HepG2 (cell line): ENCODE measurements at regions not wholly inside any gene's neighbourhood (a gene's known extent, or its start where the extent isn't known, plus 50 kb on each side); places are given as distances from the start of the nearest gene placed in this dataset.

Source experiments
- ATAC-seq: fragments of 200-7000 bp; cut with Tn5 transposase; 3 replicates; pipeline ENCODE4 v1.9.1; 2020; ENCODE audit warnings: mild to moderate bottlenecking, moderate library complexity
- BruUV-seq: library from RNA; stranded (reverse); fragments of 400-500 nt; replicated peaks from 2 replicates; lab custom pipeline; 2021; lab: Mats Ljungman, UMichigan
- CTCF ChIA-PET: fragments of 300-600 bp; formaldehyde crosslinking; extraction: SDS; loops from one replicate; lab custom pipeline; 2021; ENCODE audit warnings: low total read pairs, inconsistent platforms, low intra/inter-chr PET ratio; lab: Yijun Ruan, JAX
- POLR2A ChIA-PET: fragments of 350-600 bp; sonication (Branson Sonifier 250); formaldehyde crosslinking; loops from one replicate; lab custom pipeline; 2020; ENCODE audit warnings: antibody characterized with exemption, inconsistent platforms; lab: Yijun Ruan, JAX
- DNase-seq: peaks from one replicate; pipeline ENCODE4 v3.0.0-alpha.2; 2015; ENCODE audit warnings: low spot score
- FAIRE-seq: peaks from 3 replicates; lab custom pipeline; 2011; peaks lifted over from hg19 to GRCh38; lab: Jason Lieb, UNC
- H2AFZ ChIP-seq: one replicate; pipeline ENCODE4 v1.6.1; 2011; ENCODE audit warnings: low read length, inconsistent platforms
- H3K27ac ChIP-seq: fragments of 300-600 bp; 3 replicates; pipeline ENCODE4 v1.8.0; 2011; ENCODE audit warnings: mixed run types, mild to moderate bottlenecking, mixed read lengths, low read length, inconsistent platforms; ENCODE audit not compliant: insufficient read depth; ENCODE audit errors: extremely low read length
- H3K27me3 ChIP-seq, 2 experiments: fragments of 200-600 bp in 1 of 2; 2 replicates in 1 of 2; 3 replicates in 1 of 2; pipeline versions ENCODE4 v1.6.0 to v1.8.0; 2011; ENCODE audit warnings: low read length in 2 of 2, mild to moderate bottlenecking in 2 of 2, moderate library complexity in 2 of 2, inconsistent platforms in 1 of 2; ENCODE audit not compliant: insufficient read depth in 2 of 2, control insufficient read depth in 1 of 2
- H3K36me3 ChIP-seq, 2 experiments: fragments of 200-600 bp in 1 of 2; replicated peaks in 1 of 2; 2 replicates in 1 of 2; 3 replicates in 1 of 2; pipeline versions ENCODE4 v1.5.1 to v1.8.0; 2011; ENCODE audit warnings: low read length in 2 of 2, inconsistent platforms in 1 of 2; ENCODE audit not compliant: insufficient read depth in 2 of 2, control insufficient read depth in 1 of 2
- H3K4me1 ChIP-seq: 2 replicates; pipeline ENCODE4 v1.5.1; 2012; ENCODE audit warnings: low read length, inconsistent platforms; ENCODE audit not compliant: insufficient read depth
- H3K4me2 ChIP-seq: 2 replicates; pipeline ENCODE4 v1.6.0; 2011; ENCODE audit warnings: low read depth, low read length, inconsistent platforms
- H3K4me3 ChIP-seq, 3 experiments: fragments of 200-600 bp in 1 of 3; sonication (generic), shearing (Covaris generic) in 1 of 3; replicated peaks in 1 of 3; 2 replicates each; pipeline ENCODE4 v1.5.1; 2011 to 2016; ENCODE audit warnings: low read length in 3 of 3, inconsistent platforms in 2 of 3, low read depth in 2 of 3, mild to moderate bottlenecking in 2 of 3, control low read depth in 1 of 3, mixed read lengths in 1 of 3; ENCODE audit not compliant: insufficient read depth in 1 of 3
- H3K79me2 ChIP-seq: one replicate; pipeline ENCODE4 v1.6.1; 2011; ENCODE audit warnings: low read length, inconsistent platforms; ENCODE audit not compliant: insufficient read depth
- H3K9ac ChIP-seq: 2 replicates; pipeline ENCODE4 v1.6.0; 2011; ENCODE audit warnings: mild to moderate bottlenecking, low read depth, low read length, inconsistent platforms; ENCODE audit not compliant: insufficient read depth
- H3K9me3 ChIP-seq: 2 replicates; pipeline ENCODE4 v1.5.1; 2012; ENCODE audit warnings: mild to moderate bottlenecking, low read length
- H4K20me1 ChIP-seq: 2 replicates; pipeline ENCODE4 v1.6.0; 2011; ENCODE audit warnings: inconsistent platforms, mild to moderate bottlenecking, low read length, moderate library complexity; ENCODE audit not compliant: insufficient read depth
- HMGA1 ChIP-seq: sonication (generic); formaldehyde crosslinking; conservative IDR thresholded peaks from 2 replicates; pipeline ENCODE4 v1.4.0; 2020; ENCODE audit warnings: missing genetic modification reagents
- WGBS: methylation state at CpG from one replicate; pipeline ENCODE4 v1.1.6; 2017; ENCODE audit warnings: low lambda C conversion rate; 5-methylcytosine and 5-hydroxymethylcytosine counted together
- in situ Hi-C: cut with HindIII; loops from 2 replicates; pipeline ENCODE4 v1.10.0; 2017; ENCODE audit warnings: low pct_unique_long_range_greater_than_20kb; ENCODE audit not compliant: extremely low pct_ligation_motif_present
- intact Hi-C: fragments of 100-400 bp; cut with micrococcal nuclease; formaldehyde crosslinking; loops from one replicate; pipeline ENCODE4 v1.10.0; 2022; ENCODE audit not compliant: unreplicated experiment
- TF ChIP-seq, protein P1 (sequence below): sonication (generic); formaldehyde crosslinking; IDR thresholded peaks from 2 replicates; pipeline ENCODE4 v1.4.0; 2020; ENCODE audit warnings: mild to moderate bottlenecking, missing genetic modification reagents
- TF ChIP-seq, protein P2 (sequence below): sonication (generic); formaldehyde crosslinking; IDR thresholded peaks from 2 replicates; pipeline ENCODE4 v1.5.0; 2020; ENCODE audit warnings: mild to moderate bottlenecking, missing genetic modification reagents

DNA sequence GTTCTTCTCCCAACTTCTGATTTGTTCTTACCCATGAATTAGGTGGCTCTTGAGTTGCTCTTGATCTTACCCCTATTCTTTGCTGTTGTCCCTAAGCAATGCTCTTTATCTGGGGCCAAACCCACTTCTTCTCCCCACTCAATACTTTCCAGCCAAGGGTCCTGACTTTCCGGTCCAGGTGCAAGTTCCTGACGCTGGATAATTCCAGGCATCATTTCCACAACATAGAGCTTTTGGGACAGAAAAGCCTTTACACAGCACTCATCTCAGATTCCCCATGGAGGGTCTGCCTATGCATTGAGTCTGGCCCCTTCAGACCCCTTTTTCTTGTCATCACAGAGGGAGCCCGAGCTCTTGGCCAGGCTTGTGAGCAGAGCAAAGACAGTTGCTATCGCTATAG, 85.4 kb upstream of the BOC start:
- DNase-seq (no peak), ATAC-seq (no peak), FAIRE-seq (no peak)
- TF ChIP-seq HMGA1 (CRISPR knock-in tag): no peak
- TF ChIP-seq, protein P1, sequence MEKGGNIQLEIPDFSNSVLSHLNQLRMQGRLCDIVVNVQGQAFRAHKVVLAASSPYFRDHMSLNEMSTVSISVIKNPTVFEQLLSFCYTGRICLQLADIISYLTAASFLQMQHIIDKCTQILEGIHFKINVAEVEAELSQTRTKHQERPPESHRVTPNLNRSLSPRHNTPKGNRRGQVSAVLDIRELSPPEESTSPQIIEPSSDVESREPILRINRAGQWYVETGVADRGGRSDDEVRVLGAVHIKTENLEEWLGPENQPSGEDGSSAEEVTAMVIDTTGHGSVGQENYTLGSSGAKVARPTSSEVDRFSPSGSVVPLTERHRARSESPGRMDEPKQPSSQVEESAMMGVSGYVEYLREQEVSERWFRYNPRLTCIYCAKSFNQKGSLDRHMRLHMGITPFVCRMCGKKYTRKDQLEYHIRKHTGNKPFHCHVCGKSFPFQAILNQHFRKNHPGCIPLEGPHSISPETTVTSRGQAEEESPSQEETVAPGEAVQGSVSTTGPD (CRISPR knock-in tag): no peak
- TF ChIP-seq, protein P2, sequence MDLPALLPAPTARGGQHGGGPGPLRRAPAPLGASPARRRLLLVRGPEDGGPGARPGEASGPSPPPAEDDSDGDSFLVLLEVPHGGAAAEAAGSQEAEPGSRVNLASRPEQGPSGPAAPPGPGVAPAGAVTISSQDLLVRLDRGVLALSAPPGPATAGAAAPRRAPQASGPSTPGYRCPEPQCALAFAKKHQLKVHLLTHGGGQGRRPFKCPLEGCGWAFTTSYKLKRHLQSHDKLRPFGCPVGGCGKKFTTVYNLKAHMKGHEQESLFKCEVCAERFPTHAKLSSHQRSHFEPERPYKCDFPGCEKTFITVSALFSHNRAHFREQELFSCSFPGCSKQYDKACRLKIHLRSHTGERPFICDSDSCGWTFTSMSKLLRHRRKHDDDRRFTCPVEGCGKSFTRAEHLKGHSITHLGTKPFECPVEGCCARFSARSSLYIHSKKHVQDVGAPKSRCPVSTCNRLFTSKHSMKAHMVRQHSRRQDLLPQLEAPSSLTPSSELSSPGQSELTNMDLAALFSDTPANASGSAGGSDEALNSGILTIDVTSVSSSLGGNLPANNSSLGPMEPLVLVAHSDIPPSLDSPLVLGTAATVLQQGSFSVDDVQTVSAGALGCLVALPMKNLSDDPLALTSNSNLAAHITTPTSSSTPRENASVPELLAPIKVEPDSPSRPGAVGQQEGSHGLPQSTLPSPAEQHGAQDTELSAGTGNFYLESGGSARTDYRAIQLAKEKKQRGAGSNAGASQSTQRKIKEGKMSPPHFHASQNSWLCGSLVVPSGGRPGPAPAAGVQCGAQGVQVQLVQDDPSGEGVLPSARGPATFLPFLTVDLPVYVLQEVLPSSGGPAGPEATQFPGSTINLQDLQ (CRISPR knock-in tag): no peak
- ChIA-PET CTCF (no interaction called here), POLR2A (no interaction called here)
- in situ Hi-C loops (no loop called here), intact Hi-C loops (loop anchor here (2.0 kb wide), 1 partner anchor 19 kb away; no protein-coding TSS in a partner anchor)
- no peak overlapping the region for H3K4me2 ChIP-seq
- H4K20me1 ChIP-seq: no peaks in the 10 kb centered on the region
- no TSS peak for BruUV-seq
- H3K9me3 ChIP-seq: no peaks in the 10 kb centered on the region
- 62% methylated on average over 4 of the region's 4 CpGs for WGBS
- H3K27ac ChIP-seq: no peak overlapping the region
- no peaks in the 10 kb centered on the region for H3K79me2 ChIP-seq
- no peak overlapping the region for H3K9ac ChIP-seq
- peaks cover 0 to 3% of the 10 kb centered on the region in 2 experiments; a peak in 1 of 5 replicates for H3K27me3 ChIP-seq
- no peaks in the 10 kb centered on the region for H3K4me1 ChIP-seq
- no peaks in the 10 kb centered on the region for H3K36me3 ChIP-seq
- no peak overlapping the region for H3K4me3 ChIP-seq
- no peak overlapping the region for H2AFZ ChIP-seq
